ENCODE measurements at regions not wholly inside any gene's neighbourhood (a gene's known extent, or its start where the extent isn't known, plus 50 kb on each side); places are given as distances from the start of the nearest gene placed in this dataset.

DNA sequence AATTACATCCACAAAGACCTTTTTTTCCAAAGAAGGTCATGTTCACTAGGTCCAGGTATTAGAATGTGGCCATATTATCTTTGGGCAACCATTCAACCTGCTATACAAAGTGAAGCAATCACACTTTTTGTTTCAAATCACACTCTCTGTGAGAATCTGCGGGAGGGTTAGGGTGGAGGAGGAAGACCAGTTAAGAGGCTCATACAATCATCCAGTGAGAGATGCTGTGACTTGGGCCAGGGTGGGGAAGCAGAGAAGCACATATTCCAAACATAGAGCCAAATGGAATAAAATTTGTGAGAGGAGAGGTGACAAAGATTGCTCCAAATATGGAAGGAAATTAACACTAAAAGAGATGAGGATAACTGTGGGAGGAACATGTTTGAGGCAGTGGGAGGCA lies 351.6 kb downstream of the CYRIA start:
- no peak for DNase-seq

DNA sequence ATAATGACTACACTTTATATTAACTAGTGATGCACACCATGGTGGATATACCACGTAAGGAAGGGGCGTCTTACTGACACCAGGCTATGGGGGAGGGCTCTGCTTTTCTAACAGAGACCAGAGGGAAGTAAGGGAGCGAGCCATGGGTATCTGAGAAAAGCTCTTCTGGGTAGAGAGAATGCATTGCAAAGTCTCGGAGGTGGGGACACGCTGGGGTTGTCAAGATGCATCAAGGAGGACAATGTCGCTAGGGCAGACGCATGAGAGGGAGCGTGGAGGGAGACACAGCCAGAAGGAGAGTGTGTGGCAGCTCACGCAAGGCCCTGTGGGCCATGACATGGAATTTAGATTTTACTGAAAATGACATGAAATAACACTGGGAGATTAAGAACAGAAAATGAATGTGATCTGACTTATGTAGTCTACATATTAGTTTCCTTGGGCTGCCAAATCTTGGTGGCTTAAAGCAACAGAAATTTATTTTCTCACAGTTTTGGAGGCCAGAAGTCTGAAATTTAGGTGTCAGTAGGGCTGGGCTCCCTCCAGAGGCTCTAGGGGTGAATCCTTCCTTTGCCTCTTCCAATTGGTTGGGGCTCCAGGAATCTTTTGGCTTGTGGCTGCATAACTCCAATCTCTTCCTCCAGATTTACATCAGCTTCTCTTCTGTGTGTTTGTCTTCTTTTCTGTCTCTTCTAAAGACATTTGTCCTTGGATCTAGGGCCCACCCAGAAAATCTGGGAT lies 352.2 kb downstream of the CYRIA start:
- DNase-seq: no peak

DNA sequence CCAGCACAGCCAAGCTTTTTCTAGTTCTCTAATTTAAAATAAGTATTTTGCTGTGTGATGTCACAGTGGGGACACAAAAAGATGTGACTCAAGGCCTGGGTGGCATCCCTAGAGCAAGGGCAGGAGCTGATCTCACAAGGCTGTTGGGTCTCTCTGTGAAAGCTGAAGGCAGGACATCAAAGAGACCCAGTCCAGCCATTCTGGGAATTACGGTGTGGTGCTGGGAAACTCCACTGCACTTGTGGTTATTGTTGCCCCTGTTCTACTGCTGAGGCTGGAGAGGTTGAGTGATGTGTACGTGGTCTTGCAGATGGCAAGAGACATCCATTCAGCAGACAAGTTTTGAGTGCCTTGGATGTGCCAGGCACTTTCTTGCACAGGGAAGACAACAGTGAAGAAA lies 352.9 kb downstream of the CYRIA start:
- no peak for DNase-seq

DNA sequence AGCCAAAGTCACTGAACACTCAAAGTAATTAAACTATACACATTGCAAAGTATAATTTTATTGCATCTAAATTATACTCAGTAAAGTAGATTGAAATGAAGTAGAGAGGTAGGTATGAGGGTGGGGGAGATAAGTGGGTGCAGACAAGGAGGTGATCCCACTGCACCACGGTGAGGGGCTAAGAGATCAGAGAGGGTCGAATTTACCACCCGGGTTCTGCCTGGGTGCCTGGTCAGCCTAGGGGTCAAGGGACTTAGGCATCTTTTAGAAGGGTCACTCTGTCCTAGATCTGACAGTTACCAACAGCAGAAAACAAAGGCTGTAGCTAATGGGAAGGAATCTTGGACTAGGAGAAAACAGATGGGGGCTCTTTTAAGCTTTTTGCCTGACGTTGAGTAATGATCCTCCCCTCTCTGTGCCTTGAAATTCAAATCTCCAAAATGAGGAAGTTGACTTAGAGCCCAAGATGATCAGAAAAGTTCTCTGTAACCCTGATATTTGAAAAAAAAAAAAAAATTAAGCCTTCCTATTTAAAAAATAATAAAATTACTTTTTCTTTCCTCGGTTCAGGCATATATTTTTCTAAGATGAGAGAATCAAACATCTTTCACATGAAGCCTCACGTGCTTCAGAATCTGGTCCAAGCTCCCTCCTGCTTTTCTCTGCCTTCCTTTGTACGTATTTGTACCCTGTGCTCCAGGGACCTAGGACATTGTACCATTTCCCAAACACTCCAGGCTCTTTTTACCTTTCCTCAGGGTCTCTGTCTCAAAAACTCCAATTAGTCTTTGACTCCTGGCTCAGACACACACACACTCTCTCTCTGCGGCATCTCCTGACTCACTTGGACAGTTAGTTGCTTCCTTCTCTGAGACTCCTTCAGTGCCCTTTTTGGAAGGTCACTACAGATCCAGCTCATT lies 353.9 kb downstream of the CYRIA start:
- no peak for DNase-seq

DNA sequence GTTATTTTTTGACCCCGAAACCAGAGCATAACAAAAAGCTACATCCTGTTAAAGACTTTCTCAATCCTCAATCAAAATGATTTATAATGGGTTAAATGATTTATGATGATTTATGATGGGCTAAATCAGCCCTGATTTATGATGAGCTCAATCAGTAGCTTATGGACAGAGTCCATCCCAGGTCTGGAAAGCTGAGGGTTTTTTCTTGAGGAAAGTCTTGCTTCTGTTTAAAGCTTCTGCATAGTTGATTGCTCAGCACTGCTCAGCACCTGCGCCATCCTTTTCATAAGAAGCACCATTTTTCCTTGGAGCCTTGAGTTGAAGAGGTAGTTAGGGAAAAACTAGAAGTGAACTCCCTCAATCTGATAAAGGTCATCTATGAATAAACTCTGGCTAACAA lies 356.8 kb downstream of the CYRIA start:
- no peak for DNase-seq

DNA sequence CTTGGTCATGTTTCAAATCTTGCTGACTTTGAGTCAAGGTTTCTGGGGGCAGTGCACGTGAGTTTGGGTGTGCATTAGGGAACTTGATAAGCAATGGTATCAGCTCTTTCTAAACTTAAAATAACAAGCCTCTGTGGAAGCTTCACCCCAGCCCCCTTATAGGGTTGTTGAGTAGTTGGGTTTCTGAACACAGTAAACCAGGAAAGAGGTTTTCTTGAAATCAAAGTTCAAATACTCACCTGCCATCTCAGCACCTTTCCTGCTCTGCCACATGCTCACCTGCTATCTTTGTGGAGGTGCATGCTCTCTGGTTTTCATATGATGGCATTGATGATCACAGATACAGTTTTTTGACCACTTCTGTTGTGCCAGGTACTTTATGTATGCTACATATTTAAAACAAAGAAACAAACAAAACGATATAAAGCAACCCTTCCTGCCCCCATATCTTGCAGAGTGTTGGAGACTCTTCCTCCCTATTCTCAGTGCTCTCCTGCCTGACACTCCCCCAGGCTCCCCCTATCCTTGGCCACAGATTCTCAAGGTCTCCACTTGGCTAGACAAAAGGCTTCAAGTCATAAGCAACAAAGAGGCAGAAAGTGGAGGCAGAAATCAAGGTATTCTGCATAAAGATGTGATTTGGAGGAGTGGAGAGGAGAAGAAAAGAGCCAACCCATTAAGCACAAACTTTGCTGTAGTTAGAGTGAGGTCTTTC lies 360.6 kb downstream of the CYRIA start:
- no peak for DNase-seq

DNA sequence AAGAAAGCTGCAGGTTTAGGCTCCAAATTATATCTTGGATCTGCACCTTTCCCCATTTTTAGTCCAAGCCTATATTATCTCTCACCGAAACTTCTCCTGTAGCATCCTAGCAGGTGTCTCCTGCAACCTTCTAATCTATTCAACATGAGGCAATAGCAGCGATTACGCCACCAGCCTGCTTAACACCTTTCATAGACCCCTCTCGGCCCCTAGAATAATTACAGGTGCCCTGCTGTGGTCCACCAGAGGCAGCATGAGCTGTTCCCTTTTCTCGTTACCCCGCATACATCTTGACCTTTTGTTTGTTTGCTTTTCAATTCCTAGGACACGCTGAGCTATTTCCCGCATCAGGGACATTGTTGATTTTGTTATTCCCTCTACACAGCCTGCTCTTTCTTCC lies 361.9 kb downstream of the CYRIA start:
- DNase-seq: no peak

DNA sequence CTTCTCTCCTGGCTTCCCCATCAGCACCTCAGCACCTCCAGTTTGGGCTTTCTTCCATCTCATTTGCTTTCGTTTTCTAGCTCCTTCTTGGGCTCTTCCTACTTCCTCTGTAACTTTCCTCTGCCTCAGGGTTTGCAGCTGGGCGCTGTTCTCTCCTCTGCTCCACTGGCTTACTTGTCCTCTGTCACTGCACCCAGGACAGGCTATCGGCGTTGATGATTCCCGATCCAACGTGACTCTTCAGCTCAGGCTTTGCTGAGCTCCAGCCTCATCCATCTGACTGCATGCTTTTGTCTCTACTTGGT lies 362.4 kb downstream of the CYRIA start:
- no peak for DNase-seq

DNA sequence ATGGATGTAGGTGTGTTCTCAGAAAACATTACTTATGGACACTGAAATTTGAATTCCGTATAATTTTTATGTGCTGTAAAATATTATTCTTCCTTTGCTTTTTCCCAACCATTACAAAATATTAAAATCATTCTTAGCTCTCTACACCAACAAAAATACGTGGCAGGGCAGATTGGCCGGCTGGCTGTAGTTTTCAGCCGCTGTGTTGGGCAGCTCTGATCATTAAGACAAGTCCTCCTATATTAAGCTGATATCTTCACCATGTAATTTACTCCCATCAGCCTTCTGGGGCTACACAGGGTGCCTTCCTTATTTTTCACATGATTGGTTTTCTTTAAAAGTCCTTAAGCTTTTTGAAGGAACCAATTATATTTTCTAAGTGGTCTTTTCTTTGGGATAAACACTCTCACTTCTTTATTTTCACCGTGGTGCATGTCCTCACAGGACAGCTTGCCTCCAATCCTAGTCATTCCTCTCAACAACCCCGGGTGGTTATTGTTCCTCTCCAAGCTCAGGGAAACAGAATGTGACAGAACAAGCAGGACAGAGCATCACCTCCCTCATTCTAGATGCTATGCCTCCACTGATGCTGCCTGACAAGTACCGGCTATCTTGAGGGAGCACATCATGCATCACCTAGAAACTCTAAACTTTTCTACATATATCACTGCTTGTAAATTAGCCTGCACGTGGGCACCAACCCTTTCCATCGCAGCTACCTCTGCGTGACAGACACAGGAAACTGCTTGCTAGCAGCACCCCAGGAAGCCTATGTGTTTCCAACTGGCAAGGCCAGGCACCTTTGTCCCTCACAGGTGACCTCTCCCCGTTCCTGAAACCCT lies 362.3 kb downstream of the MYCN start:
- DNase-seq: no peak

DNA sequence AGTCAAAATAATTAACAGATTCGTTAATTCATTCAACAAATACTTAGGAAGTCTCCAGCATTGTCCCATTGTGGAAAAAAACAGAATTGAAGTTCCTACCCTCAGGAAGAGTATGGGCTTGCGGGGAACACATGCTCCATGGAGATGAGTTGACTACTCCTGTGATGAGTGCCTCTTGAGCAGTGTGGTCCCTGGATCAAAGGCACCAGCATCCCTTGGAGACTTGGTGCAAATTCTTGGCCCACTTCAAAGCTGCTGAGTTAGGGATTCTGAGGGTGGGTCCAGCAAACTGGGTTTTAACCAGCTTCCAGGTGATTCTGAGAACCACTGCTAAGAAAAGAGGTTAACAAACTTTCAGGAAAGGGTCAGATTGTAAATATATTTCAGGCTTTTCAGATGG lies 361.6 kb downstream of the MYCN start:
- DNase-seq: no peak

DNA sequence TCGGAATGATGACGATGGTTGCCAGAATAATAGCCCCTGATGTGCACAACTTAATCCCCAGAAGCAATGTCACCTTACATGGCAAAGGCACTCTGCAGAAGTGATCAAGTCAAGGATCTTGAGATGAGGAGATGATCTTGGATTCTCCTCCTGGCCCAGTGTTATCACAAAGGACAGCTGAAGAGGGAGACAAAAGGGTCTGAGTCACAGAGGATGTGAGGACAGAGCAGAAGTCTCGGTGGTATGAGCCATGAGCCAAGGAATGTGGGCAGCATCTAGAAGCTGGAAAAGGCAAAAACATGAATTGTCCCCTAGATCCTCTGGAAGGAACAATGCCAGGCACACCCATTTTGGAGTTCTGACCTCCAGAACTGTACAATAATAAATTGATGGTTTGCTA lies 358.5 kb downstream of the MYCN start:
- no peak for DNase-seq

DNA sequence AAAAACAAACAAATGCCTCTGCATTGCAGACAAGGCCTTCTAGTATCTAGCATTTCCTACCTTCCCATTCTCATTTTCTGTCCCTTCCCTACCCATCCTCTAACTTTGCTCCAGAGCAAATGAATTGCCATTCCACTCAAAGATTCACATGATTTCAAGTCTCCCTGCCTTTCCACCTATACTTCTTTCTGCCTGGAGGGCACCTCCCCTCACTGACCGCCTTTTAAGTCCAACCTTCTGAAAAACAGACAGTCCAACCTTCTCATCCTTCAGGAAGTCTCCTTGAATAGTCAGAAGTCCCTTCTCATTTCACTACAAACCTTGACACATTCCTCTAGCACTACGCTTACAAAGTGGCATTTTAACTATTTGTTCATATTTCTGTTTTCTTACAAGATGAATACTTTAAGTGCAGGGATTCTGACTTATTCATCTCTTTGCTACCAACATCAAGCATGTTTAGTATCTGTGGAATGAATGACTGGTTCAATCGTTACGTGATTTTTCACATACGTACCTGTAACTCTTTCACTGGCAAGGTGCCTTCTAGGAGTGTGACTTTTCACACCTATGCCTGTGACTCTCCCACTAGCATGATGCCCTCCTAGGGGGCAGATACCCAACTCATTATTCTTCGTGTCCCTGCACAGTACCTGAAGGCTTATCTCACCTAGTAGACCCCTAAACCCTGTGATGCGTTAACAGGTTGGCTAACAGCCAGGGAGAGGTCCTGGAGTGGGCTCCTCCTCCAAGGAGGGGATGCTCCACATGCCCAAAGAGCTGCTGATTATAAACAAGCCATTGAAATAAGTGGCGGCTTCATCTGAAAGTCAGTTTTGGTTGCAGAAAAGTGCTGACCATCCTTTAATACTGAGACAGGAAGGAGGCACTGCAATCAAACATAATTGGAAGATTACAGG lies 356.2 kb downstream of the MYCN start:
- no peak for DNase-seq

DNA sequence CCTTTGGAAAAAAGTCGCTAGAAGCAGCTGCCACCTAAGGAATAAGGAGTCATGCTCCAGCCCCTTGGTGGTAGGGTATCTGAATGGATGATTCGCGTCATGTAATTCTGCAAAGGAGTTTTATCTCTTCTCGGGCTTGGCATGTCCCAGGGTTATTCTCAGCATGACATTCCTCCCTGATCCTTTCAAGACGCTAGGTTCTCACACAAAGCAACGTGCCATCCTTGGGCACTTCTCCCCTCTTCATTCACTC lies 355.6 kb downstream of the MYCN start:
- no peak for DNase-seq

DNA sequence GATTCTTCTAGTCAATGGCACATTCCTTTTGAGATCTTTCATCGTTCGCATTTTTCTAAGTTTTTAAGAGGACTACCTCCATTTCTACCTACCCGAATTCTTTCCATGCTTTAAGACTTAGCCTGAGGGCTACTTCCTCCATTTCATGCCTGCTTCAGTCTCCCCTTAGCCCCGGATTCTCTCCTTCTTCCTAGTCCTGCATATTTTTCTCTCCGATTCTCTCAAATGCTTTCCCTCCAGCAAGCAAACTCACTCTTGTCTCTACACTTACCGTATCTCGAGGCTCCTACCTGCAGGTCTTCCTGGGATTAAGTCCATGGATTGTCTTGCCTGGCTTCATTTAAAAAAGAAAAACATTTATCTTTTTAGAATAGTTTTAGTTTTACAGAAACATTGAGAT lies 354.4 kb downstream of the MYCN start:
- DNase-seq: no peak

DNA sequence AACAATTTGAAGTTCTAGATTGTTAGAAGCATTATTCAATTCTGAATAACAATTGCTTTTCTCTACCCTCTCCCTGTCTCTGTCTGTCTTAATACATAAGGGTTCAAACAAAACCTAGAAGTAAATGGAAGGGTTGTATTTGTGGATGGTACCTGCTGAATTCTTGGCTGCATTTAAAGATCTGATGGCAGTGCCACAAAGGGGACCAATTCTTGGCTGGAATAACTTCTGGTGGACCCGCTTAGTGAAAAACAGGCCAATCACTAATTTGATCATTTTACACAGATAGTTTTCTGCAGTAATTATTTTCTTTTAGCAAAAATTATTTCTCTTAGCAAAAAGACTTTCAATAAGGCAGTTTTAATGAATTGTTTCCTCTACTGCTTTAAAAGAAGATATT lies 353.5 kb downstream of the MYCN start:
- DNase-seq: no peak

DNA sequence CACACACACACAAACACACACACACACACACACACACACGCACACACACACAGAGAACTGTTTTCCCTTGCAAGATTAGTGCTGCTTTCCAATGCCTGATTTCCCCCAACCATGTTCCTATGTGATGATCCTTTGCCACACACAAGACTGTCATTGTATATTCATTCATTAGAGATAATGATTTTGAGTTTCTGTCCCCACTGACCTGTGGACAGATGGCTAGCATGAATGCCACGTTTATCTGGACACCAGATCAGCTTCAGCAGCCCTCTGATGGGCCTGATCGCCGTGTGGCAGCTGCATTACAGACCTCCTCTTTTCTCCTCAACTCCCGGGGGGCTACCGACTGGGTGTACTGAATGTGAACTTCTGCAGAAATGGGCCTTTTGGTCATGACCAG lies 353.0 kb downstream of the MYCN start:
- no peak for DNase-seq

DNA sequence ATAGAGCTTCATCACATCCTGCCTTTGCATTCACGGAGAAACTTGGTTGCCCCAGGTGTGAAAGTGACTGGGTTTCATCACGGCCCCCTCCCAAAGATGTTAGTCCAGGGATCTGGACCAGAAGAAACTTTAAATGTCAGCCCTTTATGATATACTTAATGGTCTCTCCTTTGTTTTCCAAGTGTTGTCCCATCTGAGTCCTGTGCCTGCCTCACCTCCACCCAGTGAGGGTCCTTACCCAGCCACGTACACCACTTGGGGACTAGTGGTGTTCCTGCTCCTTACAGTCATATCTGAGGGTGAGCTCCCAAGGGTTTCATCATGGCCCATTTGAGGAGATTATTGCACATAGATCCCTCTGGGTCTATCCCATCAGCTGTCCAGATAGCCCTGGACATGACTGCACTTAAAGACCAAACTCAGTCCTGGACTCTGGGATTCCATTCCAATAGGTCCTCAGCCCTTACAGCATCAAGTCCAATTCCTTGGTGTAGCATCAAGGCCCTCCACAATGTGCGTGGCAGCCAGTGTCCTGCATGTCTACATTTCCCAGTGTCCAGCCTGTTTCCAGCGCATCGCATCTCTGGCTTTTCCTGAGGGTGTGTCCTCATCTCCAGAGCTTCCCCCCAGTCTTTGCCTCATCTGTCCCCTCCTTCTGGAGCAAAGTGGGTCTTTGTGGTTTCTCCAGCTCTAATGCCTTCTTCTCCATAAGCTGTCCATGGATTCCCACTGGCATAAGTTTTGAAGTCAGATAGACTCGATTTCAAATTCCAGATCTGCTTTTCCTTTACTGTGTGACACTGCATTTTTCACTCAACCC lies 351.6 kb downstream of the MYCN start:
- no peak for DNase-seq

DNA sequence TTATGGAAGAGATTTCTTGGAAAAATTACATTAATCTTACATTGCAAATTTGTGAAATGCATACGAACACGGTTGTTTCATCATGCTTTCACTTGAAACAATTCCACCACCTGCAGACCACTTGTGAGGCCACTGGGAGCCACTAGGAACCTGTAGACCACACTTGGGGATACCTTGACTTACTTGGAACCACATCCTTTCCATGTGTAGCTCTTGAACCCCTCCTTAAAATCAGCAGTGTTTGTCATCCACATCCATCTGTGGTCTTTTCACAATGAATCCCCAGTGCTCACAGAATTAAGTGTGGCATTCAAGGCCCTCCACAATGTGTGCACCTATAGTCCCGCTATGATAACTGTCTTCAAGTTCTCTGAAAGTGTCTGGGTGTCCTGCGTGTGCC lies 350.9 kb downstream of the MYCN start:
- DNase-seq: no peak

DNA sequence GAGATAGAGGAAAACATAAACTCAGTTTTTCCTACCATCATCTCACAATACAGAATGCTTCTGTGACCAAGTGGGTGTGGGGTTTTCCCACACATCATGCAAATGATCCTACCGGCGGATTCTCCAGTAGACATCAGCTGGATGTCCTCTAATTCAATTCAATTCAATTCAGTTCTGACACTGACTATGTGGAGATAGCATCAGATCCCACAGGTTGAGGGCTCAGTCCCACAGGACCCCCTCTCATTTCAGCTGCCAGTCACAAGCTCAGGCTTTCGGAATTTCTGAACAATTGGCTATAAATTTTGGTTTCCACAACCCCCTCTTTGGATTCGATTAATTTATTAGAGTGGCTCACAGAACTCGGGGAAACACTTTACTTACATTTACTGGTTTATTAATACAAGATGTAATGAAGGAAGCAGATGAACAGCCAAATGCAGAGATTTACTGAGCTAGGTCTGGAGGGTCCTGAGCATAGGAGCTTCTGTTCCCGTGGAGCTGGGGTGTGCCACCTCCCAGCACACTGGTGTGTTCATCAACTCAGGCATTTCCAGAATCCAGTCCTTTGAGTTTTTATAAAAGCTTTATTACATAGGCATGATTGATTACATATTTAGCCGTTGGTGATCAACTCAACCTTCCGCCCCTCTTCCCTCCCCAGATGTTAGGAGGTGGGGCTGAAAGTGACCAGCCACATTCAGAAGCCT lies 350.1 kb downstream of the MYCN start:
- no peak for DNase-seq

DNA sequence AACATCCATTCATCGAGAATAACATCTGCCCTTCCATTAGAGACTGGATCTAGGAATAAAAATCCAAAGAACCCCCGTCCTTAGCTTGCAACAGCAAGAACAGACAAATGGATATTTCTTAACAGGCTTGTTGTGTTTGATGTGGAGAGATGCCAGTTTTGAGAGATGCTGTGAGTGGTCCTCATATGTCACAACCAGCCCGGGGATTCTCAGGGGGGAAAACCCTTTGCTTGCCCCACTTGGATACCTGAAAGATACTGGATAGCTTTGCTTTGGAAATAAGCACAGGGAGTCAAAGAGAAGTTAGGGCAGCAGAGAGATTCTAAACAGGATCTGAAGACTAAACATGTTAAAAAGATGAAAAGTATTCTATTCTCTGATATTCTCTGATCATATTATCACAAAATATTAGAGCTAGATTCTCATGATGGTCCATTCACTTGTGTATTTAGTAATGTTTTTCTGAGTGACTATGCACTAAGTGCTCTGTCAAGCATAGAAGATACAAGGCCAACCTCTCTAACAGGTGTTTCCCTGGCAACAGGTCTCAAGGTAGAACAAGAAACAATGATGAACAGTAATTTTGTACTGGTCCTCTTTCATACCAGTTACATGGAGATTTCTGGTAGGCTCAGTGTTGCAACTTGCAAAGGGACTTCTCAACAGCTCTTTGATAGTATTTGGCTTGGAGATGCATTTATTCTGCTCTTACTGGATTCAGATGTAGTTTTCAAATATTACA lies 348.2 kb downstream of the MYCN start:
- no peak for DNase-seq
